Activated CD8-positive, alpha-beta T cell treated with anti-CD3 and anti-CD28 coated beads for 36 hours (primary cell): ENCODE measurements at regions not wholly inside any gene's neighbourhood (a gene's known extent, or its start where the extent isn't known, plus 50 kb on each side); places are given as distances from the start of the nearest gene placed in this dataset.

Experiments
- ATAC-seq: fragments of 200-7000 bp; cut with Tn5 transposase; one replicate; pipeline ENCODE4 v1.10.0; 2021; ENCODE audit warnings: mild to moderate bottlenecking, moderate library complexity
- CTCF ChIA-PET: fragments of 350-600 bp; sonication (Branson Sonifier 250); formaldehyde crosslinking; loops from one replicate; lab custom pipeline; 2021; ENCODE audit warnings: antibody characterized with exemption; lab: Charles Lee
- POLR2A ChIA-PET: fragments of 350-600 bp; sonication (Branson Sonifier 250); formaldehyde crosslinking; loops from one replicate; lab custom pipeline; 2021; ENCODE audit warnings: antibody characterized with exemption; lab: Charles Lee
- DNase-seq: peaks from one replicate; pipeline ENCODE4 v3.0.0-alpha.2; 2020
- H3K27ac Mint-ChIP-seq: one replicate; pipeline ENCODE4 v1.8.0; 2021; ENCODE audit warnings: mild to moderate bottlenecking, mixed read lengths
- H3K27me3 Mint-ChIP-seq: one replicate; pipeline ENCODE4 v1.8.0; 2021; ENCODE audit warnings: mixed read lengths
- H3K36me3 Mint-ChIP-seq: one replicate; pipeline ENCODE4 v1.8.0; 2021; ENCODE audit warnings: low read depth, mixed read lengths
- H3K4me1 Mint-ChIP-seq: one replicate; pipeline ENCODE4 v1.8.0; 2021; ENCODE audit warnings: low read depth, mixed read lengths
- H3K4me3 Mint-ChIP-seq: one replicate; pipeline ENCODE4 v1.8.0; 2021; ENCODE audit warnings: mild to moderate bottlenecking, moderate library complexity, mixed read lengths
- H3K9me3 Mint-ChIP-seq: one replicate; pipeline ENCODE4 v1.8.0; 2021; ENCODE audit warnings: mixed read lengths
- intact Hi-C: fragments of 100-400 bp; cut with micrococcal nuclease; formaldehyde crosslinking; loops from one replicate; pipeline ENCODE4 v1.10.0; 2022
- TF ChIP-seq, protein P1 (sequence below): fragments of 200-600 bp; IDR thresholded peaks from one replicate; pipeline ENCODE4 v1.8.0; 2022; ENCODE audit warnings: antibody characterized with exemption, mild to moderate bottlenecking

DNA sequence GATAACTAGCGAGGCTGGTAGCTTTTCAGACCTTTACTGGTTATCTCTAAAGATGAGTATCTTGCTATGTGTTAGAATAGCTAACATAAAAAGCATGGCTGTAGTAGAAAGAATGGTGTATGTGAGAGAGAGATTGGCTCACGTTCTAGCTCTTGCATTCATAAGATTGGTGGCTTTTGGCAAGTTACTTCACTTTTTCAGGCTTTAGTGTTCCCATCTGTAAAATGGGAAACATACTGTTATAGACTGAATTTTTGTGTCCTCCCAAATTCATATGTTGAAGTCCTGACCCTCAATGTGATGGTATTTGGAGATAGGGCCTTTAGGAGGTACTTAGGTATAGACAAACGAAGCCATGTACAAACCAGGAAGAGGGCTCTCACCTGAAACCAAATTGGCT, 302.4 kb upstream of the KLF4 start:
- no peak overlapping the region for H3K4me3 Mint-ChIP-seq
- H3K36me3 Mint-ChIP-seq = no peaks in the 10 kb centered on the region
- no peaks in the 10 kb centered on the region for H3K4me1 Mint-ChIP-seq
- intact Hi-C loops = no loop called here
- POLR2A ChIA-PET = no interaction called here
- DNase-seq (no peak), ATAC-seq (no peak)
- no peaks in the 10 kb centered on the region for H3K9me3 Mint-ChIP-seq
- TF ChIP-seq, protein P1, sequence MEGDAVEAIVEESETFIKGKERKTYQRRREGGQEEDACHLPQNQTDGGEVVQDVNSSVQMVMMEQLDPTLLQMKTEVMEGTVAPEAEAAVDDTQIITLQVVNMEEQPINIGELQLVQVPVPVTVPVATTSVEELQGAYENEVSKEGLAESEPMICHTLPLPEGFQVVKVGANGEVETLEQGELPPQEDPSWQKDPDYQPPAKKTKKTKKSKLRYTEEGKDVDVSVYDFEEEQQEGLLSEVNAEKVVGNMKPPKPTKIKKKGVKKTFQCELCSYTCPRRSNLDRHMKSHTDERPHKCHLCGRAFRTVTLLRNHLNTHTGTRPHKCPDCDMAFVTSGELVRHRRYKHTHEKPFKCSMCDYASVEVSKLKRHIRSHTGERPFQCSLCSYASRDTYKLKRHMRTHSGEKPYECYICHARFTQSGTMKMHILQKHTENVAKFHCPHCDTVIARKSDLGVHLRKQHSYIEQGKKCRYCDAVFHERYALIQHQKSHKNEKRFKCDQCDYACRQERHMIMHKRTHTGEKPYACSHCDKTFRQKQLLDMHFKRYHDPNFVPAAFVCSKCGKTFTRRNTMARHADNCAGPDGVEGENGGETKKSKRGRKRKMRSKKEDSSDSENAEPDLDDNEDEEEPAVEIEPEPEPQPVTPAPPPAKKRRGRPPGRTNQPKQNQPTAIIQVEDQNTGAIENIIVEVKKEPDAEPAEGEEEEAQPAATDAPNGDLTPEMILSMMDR = no peak
- CTCF ChIA-PET = no interaction called here
- no peak overlapping the region for H3K27ac Mint-ChIP-seq
- H3K27me3 Mint-ChIP-seq = no peaks in the 10 kb centered on the region

DNA sequence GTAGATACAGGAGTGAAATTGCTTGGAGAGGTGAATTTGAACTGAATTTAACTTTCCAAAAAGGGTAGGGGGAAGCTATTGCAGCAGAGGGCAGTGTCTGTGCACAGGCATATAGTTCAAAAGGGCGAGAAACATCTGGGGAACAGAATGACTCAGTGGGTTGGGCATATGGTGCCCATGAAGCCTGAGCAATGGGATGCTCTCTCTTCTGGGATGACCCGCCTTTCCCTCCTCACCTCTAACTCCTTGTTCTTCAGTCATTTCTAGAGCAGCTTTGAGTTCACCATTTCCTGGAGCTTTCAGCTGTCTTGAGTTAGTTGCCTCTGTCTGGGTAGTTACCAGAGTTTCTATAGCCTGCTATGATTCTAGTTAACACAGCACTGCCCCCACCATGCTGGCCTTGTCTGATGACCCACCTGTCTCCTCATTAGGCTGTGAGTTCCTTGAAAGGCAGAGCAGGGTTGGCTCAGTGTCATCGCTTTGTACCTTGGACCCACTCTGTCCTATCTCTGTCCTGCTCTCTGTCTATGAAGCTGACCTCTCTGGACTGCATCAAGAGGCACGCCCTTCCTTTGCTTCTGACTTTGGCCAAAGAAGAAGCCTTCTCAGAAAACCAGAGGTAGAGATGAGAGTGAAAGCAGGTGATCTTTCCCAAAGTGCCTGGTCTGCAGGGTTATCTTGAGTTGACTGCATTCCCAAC, 299.6 kb upstream of the KLF4 start:
- H3K36me3 Mint-ChIP-seq = no peaks in the 10 kb centered on the region
- ChIA-PET CTCF (no interaction called here), POLR2A (no interaction called here)
- H3K4me3 Mint-ChIP-seq = no peak overlapping the region
- TF ChIP-seq, protein P1 = no peak
- ATAC-seq (no peak), DNase-seq (no peak)
- H3K27ac Mint-ChIP-seq = no peak overlapping the region
- intact Hi-C loops = no loop called here
- no peaks in the 10 kb centered on the region for H3K27me3 Mint-ChIP-seq
- no peaks in the 10 kb centered on the region for H3K4me1 Mint-ChIP-seq
- H3K9me3 Mint-ChIP-seq = no peaks in the 10 kb centered on the region

DNA sequence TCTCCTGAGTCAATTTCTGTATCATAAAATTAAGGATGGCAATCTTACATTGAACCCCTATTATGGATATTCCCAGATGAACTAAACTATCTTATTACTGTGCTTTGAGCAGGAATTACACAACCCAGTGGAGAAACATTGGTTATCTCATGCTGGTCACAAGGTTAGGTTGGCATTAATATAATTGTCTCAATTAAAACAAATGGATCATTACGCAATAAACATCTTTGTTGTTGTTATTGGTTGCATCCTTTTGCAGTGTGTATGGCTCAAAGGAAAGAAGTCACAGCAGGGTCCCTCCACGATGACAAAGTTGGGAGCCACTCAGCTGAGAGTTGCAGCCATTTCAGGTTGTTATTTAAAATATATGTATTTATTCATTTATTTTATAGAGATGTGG, 297.0 kb upstream of the KLF4 start:
- Mint-ChIP-seq H3K27me3 (no peaks in the 10 kb centered on the region), H3K4me1 (no peaks in the 10 kb centered on the region), H3K36me3 (no peaks in the 10 kb centered on the region), H3K4me3 (no peak overlapping the region), H3K27ac (no peak overlapping the region), H3K9me3 (no peaks in the 10 kb centered on the region)
- no peak for ATAC-seq
- ChIA-PET POLR2A (no interaction called here), CTCF (no interaction called here)
- intact Hi-C loops = no loop called here
- no peak for DNase-seq
- TF ChIP-seq, protein P1 = no peak

DNA sequence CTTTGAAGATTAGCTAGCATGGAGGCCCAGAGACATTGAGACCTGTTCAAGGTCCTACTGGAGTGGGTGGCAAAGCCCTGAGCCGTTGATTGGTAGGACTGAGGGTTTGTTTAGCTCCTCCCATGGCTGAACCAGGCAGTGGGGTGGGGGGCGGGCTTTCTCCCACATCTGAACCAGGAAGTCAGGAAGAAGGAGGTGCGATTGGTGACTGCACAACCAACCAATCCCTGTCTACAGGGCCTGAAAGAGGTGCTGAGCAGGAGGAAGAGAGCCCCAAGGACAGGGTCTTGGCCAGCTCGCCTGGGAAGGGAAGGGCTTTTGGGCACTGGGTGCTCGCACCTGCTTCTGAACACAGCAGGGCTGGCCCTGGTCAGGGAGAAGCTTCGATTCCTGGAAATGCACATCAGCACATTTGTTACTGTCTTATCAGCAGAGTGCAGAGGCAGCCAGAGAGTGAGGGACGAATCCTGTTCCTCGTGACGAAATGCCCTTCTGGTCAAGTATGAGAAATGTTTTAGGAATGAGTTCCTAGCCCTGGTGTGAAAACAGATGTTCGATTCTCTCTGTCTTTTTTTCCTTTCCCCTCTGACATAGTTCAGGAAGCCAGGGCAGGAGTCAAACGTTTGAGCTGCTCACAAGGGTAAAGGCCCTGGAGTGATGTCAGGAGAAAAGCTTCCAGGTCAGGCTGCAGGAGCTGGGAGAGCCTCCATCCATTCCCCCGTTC, 294.8 kb upstream of the KLF4 start:
- CTCF ChIA-PET = no interaction called here
- no peak for DNase-seq
- no peaks in the 10 kb centered on the region for H3K4me1 Mint-ChIP-seq
- no peak overlapping the region for H3K27ac Mint-ChIP-seq
- intact Hi-C loops = no loop called here
- TF ChIP-seq, protein P1 = no peak
- no peaks in the 10 kb centered on the region for H3K27me3 Mint-ChIP-seq
- no peak overlapping the region for H3K4me3 Mint-ChIP-seq
- H3K9me3 Mint-ChIP-seq = no peaks in the 10 kb centered on the region
- no peak for ATAC-seq
- H3K36me3 Mint-ChIP-seq = no peaks in the 10 kb centered on the region
- POLR2A ChIA-PET = no interaction called here

DNA sequence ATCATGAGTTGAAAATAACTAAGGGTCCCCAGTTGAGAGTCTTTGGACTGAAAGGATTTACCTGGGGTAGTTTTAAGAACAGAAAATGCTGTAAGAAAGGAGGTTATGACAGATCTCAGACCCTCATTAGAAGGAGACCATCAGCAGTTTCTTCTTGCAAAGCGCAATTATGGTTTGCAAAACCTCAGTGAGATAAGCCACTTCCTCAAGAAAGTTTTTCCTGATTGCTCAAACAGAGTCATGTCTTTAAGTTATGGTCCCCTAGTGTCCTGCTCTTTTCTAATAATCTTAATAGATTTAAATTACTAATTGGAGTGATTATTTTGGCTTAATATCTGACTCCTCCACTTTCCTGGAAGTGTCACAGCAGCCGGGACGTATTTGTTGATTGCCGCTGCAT, 293.2 kb upstream of the KLF4 start:
- DNase-seq (no peak), ATAC-seq (no peak)
- no peak overlapping the region for H3K27ac Mint-ChIP-seq
- no peaks in the 10 kb centered on the region for H3K4me1 Mint-ChIP-seq
- H3K4me3 Mint-ChIP-seq = no peak overlapping the region
- no peaks in the 10 kb centered on the region for H3K36me3 Mint-ChIP-seq
- H3K9me3 Mint-ChIP-seq = no peaks in the 10 kb centered on the region
- H3K27me3 Mint-ChIP-seq = no peaks in the 10 kb centered on the region
- POLR2A ChIA-PET = no interaction called here
- CTCF ChIA-PET = no interaction called here
- TF ChIP-seq, protein P1 = no peak
- intact Hi-C loops = no loop called here
